GM12874 (cell line): ENCODE measurements at regions not wholly inside any gene's neighbourhood (a gene's known extent, or its start where the extent isn't known, plus 50 kb on each side); places are given as distances from the start of the nearest gene placed in this dataset.

ENCODE experiments used
- TF ChIP-seq, protein P1 (sequence below): IDR thresholded peaks from 2 replicates; pipeline ENCODE4 v1.5.1; 2011; ENCODE audit warnings: low read depth, mild to moderate bottlenecking, control low read depth, low read length, moderate library complexity; ENCODE audit not compliant: insufficient read depth

- TF ChIP-seq, protein P1, sequence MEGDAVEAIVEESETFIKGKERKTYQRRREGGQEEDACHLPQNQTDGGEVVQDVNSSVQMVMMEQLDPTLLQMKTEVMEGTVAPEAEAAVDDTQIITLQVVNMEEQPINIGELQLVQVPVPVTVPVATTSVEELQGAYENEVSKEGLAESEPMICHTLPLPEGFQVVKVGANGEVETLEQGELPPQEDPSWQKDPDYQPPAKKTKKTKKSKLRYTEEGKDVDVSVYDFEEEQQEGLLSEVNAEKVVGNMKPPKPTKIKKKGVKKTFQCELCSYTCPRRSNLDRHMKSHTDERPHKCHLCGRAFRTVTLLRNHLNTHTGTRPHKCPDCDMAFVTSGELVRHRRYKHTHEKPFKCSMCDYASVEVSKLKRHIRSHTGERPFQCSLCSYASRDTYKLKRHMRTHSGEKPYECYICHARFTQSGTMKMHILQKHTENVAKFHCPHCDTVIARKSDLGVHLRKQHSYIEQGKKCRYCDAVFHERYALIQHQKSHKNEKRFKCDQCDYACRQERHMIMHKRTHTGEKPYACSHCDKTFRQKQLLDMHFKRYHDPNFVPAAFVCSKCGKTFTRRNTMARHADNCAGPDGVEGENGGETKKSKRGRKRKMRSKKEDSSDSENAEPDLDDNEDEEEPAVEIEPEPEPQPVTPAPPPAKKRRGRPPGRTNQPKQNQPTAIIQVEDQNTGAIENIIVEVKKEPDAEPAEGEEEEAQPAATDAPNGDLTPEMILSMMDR: no peak
Observed at GRCh38 chr13:34364633-34365032, 546.7 kb downstream of the RFC3 start.

GRCh38 chr13:34369931-34370330, 552.0 kb downstream of the RFC3 start:
- TF ChIP-seq, protein P1: no peak

DNA sequence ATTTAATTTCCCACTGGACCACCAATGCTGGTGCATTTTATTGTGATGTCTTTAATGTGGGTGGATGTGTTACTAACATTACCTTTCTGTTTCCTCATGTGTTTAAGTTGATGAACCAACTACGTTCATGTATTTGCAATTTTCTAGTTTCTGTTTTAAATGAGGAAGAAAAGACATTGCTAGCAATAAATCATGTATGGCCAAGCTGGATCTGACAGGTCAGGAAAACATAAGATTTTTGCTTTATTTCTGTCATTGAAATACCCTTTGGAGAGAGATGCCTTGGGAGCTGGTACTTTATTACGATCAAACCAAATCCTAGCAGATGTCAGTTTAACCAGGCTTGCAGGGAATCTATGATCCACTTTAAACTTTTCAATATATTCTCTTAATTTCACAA, 553.2 kb downstream of the RFC3 start:
- TF ChIP-seq, protein P1: no peak

- TF ChIP-seq, protein P1: no peak
Observed at GRCh38 chr13:34371645-34372395, 553.9 kb downstream of the RFC3 start.

DNA sequence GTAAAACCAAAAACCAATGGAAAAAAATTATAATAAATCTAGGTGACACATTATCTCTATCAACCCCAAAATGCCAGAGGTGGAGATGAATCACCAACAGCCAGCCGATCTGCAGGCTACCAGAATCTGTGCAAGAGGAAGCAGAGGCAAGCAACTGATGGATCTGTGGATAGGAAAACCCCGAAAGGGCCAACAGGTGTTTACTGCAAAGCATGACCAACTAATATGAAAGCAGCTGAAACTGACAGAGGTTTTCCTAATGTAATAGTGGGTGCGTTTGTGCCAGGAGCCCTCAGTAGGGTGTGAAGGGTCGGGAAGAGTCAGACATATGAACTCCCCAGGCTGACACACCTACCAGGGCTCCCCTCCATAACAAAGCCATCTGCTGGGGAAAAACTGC, 554.6 kb downstream of the RFC3 start:
- TF ChIP-seq, protein P1: no peak

- TF ChIP-seq, protein P1: no peak
Observed at GRCh38 chr13:34376483-34376882, 558.5 kb downstream of the RFC3 start.

GRCh38 chr13:34381228-34381627, 560.8 kb upstream of the NBEA start:
- TF ChIP-seq, protein P1: no peak
